ENCODE measurements at regions not wholly inside any gene's neighbourhood (a gene's known extent, or its start where the extent isn't known, plus 50 kb on each side); places are given as distances from the start of the nearest gene placed in this dataset.
"Not testable (repeated sequence)": the region's sequence is repeated elsewhere in the genome, so short reads cannot be mapped to it uniquely, and the experiment has no call there.

GRCh38 chr1:243996223-243996622, 54.9 kb upstream of the ZBTB18 start:
- no peak for DNase-seq (ENCODE audit: low spot score)

GRCh38 chr1:243991650-243992049, 59.4 kb upstream of the ZBTB18 start:
- no peak for DNase-seq (ENCODE audit: low spot score)

GRCh38 chr1:243984788-243985187, 66.3 kb upstream of the ZBTB18 start:
- DNase-seq (ENCODE audit: low spot score): no peak

GRCh38 chr1:243982447-243983018, 68.5 kb upstream of the ZBTB18 start:
- no peak for DNase-seq (ENCODE audit: low spot score)

- no peak for DNase-seq (ENCODE audit: low spot score)
Observed at GRCh38 chr1:243980471-243980870, 70.6 kb upstream of the ZBTB18 start.

GRCh38 chr1:243980071-243980470, 71.0 kb upstream of the ZBTB18 start:
- no peak for DNase-seq (ENCODE audit: low spot score)

GRCh38 chr1:243979396-243979795, 71.7 kb upstream of the ZBTB18 start:
- no peak for DNase-seq (ENCODE audit: low spot score)

GRCh38 chr1:243977094-243977493, 74.0 kb upstream of the ZBTB18 start:
- no peak for DNase-seq (ENCODE audit: low spot score)

GRCh38 chr1:243974451-243975292, 76.4 kb upstream of the ZBTB18 start:
- no peak for DNase-seq (ENCODE audit: low spot score)

- DNase-seq (ENCODE audit: low spot score): no peak
Observed at GRCh38 chr1:243973169-243973568, 77.9 kb upstream of the ZBTB18 start.

DNA sequence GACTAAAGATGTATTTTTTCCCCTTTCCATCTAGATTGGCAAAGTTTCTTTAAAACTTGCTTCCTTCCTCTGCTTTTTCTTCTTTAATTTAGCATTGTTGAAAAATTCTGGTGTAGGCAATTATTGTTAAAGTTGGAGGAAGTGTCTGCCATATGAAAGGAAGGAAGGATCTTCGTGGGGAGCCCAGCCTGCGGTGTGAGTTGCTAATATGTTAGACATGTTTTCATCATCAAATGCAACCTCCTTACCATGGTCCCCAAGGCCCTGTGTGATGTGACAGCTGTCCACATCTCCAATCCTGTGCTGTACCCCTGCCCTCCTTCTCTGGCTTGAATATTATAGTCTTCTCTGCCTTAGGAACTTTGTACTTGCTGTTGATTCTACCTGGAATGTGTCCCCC, 81.0 kb upstream of the ZBTB18 start:
- no peak for DNase-seq (ENCODE audit: low spot score)

GRCh38 chr1:243968413-243968812, 82.7 kb upstream of the ZBTB18 start:
- DNase-seq (ENCODE audit: low spot score): no peak

GRCh38 chr1:243964915-243965314, 86.2 kb upstream of the ZBTB18 start:
- no peak for DNase-seq (ENCODE audit: low spot score)

- DNase-seq (ENCODE audit: low spot score): no peak
Observed at GRCh38 chr1:243963571-243963970, 87.5 kb upstream of the ZBTB18 start.

- DNase-seq (ENCODE audit: low spot score): no peak
Observed at GRCh38 chr1:243962541-243962940, 88.5 kb upstream of the ZBTB18 start.

- no peak for DNase-seq (ENCODE audit: low spot score)
Observed at GRCh38 chr1:243959998-243960397, 91.1 kb upstream of the ZBTB18 start.

GRCh38 chr1:243957141-243957540, 93.9 kb upstream of the ZBTB18 start:
- no peak for DNase-seq (ENCODE audit: low spot score)

- no peak for DNase-seq (ENCODE audit: low spot score)
Observed at GRCh38 chr1:243956450-243956849, 94.6 kb upstream of the ZBTB18 start.

- DNase-seq (ENCODE audit: low spot score): not testable (repeated sequence)
Observed at GRCh38 chr1:243951207-243951606, 99.9 kb upstream of the ZBTB18 start.

DNA sequence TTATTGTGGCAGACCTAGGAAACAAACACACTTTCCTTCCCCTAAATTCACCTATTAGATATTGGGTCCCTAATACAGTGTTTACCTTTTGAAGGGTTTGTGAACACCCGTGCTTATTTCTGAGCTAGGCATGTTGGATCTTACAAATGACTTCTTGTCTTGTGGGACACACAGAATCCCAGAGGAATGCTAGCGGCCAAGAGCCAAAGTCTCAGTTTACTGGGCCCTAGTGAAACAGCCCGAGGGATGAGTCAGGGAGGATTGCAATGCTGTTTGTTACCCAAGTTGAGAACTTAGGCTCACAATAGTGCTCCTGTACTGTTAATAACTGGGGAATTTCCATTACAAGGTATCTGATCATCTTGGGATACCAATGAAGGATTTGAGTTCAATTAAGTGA, 100.1 kb upstream of the AKT3 start:
- no peak for DNase-seq (ENCODE audit: low spot score)

DNA sequence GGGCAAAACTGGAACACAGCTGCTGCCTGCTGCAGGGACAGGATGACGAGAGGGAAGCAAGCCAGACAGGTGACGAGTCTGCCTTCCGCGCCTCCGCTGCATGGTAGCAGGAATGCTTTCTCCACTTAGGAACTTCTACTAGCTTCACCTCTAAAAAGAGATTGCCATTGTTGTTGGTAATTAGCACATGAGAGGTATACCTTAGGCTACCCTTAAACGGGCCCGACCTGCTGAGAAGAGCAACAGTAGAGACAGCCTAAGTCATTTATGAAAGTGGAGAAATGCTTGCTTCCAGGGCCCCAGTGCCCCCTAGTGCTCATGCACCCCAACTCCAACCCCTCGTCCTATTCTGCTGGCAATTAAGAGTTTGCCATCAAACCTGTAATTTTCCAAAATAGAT, 96.9 kb upstream of the AKT3 start:
- DNase-seq (ENCODE audit: low spot score): no peak

DNA sequence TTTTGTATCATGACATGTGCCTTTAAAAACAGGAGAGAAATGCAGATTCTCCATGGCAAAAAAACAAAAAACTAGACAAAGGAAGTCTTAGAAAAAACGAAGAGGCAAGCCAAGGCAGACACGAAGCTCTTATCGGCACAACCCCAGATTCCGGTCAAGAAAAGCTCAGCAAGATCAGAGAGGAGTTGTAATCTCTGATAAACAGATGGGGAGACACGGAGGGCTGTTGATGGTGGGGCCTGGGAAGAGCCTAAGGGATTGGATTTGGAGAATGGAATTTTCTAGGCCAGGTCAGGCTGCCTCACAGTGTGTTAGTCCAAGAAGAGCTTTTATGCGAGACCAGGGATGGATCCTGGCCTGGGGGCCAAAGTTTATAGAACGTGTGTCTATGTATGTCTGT, 96.2 kb upstream of the AKT3 start:
- DNase-seq (ENCODE audit: low spot score): no peak

DNA sequence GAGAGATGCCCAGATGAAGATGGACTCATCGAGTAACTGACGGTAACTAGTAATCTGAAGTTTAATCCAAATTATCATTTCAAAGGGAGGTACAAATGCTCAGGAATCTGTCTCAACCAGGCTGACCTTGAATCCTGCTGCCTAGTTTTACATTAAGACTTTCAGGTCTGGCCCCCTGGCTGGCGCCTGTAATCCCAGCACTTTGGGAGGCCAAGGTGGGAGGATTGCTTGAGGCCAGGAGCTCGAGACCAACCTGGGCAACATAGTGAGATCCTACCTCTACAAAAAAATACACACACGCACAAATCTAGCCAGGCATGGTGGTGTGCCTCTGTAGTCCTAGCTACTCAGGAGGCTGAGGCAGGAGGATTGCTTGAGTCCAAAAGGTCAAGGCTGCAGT, 95.7 kb upstream of the AKT3 start:
- no peak for DNase-seq (ENCODE audit: low spot score)
